Neuronal stem cell (in vitro differentiated cells): ENCODE measurements at regions not wholly inside any gene's neighbourhood (a gene's known extent, or its start where the extent isn't known, plus 50 kb on each side); places are given as distances from the start of the nearest gene placed in this dataset.

Source experiments
- DNase-seq: peaks from one replicate; pipeline ENCODE4 v3.0.0-alpha.2; 2013; ENCODE audit warnings: low spot score
- H2AFZ ChIP-seq: one replicate; pipeline ENCODE4 v1.6.1; 2013; ENCODE audit warnings: mild to moderate bottlenecking, low read length, inconsistent platforms
- H2AK5ac ChIP-seq: 2 replicates; pipeline ENCODE4 v1.6.1; 2013; ENCODE audit warnings: low read depth, mild to moderate bottlenecking, inconsistent platforms, low read length, moderate library complexity, mixed read lengths
- H2BK120ac ChIP-seq: 2 replicates; pipeline ENCODE4 v1.6.1; 2013; ENCODE audit warnings: low read depth, mild to moderate bottlenecking, inconsistent platforms, low read length, moderate library complexity, mixed read lengths
- H2BK12ac ChIP-seq: one replicate; pipeline ENCODE4 v1.6.1; 2013; ENCODE audit warnings: low read length, inconsistent platforms
- H2BK15ac ChIP-seq: 2 replicates; pipeline ENCODE4 v1.6.1; 2013; ENCODE audit warnings: mild to moderate bottlenecking, low read length, inconsistent platforms, mixed read lengths
- H2BK5ac ChIP-seq: one replicate; pipeline ENCODE4 v1.6.1; 2013; ENCODE audit warnings: inconsistent platforms, mild to moderate bottlenecking, low read length, moderate library complexity
- H3K14ac ChIP-seq: one replicate; pipeline ENCODE4 v1.6.1; 2013; ENCODE audit warnings: low read length, inconsistent platforms
- H3K18ac ChIP-seq: 2 replicates; pipeline ENCODE4 v1.6.1; 2013; ENCODE audit warnings: low read length, inconsistent platforms
- H3K23ac ChIP-seq: 2 replicates; pipeline ENCODE4 v1.6.1; 2013; ENCODE audit warnings: low read depth, mild to moderate bottlenecking, mixed read lengths, low read length, inconsistent platforms; ENCODE audit not compliant: poor library complexity
- H3K27ac ChIP-seq: replicated peaks from 3 replicates; pipeline ENCODE4 v1.5.1; 2013; ENCODE audit warnings: low read length, inconsistent platforms
- H3K27me3 ChIP-seq, 3 experiments: 2 replicates each; pipeline ENCODE4 v1.6.1; 2013; ENCODE audit warnings: low read length in 3 of 3, mild to moderate bottlenecking in 2 of 3, inconsistent platforms in 1 of 3, low read depth in 1 of 3, mixed read lengths in 1 of 3, moderate library complexity in 1 of 3; ENCODE audit not compliant: control insufficient read depth in 3 of 3, insufficient read depth in 3 of 3
- H3K36me3 ChIP-seq, 2 donors: replicated peaks in 1 of 2; 2 replicates each; pipeline ENCODE4 v1.6.1; 2013; ENCODE audit warnings: low read length in 2 of 2; ENCODE audit not compliant: control insufficient read depth in 2 of 2, insufficient read depth in 2 of 2
- H3K4ac ChIP-seq: 2 replicates; pipeline ENCODE4 v1.6.1; 2013; ENCODE audit warnings: inconsistent platforms, mild to moderate bottlenecking, low read length, moderate library complexity
- H3K4me1 ChIP-seq, 2 donors: 1 replicate in 1 of 2; 2 replicates in 1 of 2; pipeline ENCODE4 v1.6.1; 2013; ENCODE audit warnings: low read length in 2 of 2, low read depth in 1 of 2; ENCODE audit not compliant: control insufficient read depth in 2 of 2, insufficient read depth in 1 of 2
- H3K4me2 ChIP-seq: one replicate; pipeline ENCODE4 v1.6.1; 2013; ENCODE audit warnings: mild to moderate bottlenecking, low read length, inconsistent platforms; ENCODE audit not compliant: insufficient read depth, poor library complexity, severe bottlenecking
- H3K4me3 ChIP-seq, 2 donors: 2 replicates each; pipeline ENCODE4 v1.5.1; 2013; ENCODE audit warnings: low read length in 2 of 2, mild to moderate bottlenecking in 2 of 2, inconsistent platforms in 1 of 2, moderate library complexity in 1 of 2
- H3K79me1 ChIP-seq: one replicate; pipeline ENCODE4 v1.6.1; 2013; ENCODE audit warnings: low read depth, mild to moderate bottlenecking, inconsistent platforms, low read length, moderate library complexity
- H3K9ac ChIP-seq: one replicate; pipeline ENCODE4 v1.6.1; 2013; ENCODE audit warnings: mild to moderate bottlenecking, low read depth, low read length, inconsistent platforms; ENCODE audit not compliant: poor library complexity
- H3K9me3 ChIP-seq, 2 donors: replicated peaks in 1 of 2; 2 replicates each; pipeline versions ENCODE3 to v1.6.1; 2013; ENCODE audit warnings: low read length in 2 of 2, mild to moderate bottlenecking in 2 of 2, inconsistent platforms in 1 of 2, low read depth in 1 of 2, mixed read lengths in 1 of 2, moderate library complexity in 1 of 2; ENCODE audit not compliant: control insufficient read depth in 2 of 2, insufficient read depth in 1 of 2
- H4K8ac ChIP-seq: one replicate; pipeline ENCODE4 v1.6.1; 2013; ENCODE audit warnings: low read depth, mild to moderate bottlenecking, inconsistent platforms, low read length, moderate library complexity
- H4K91ac ChIP-seq: one replicate; pipeline ENCODE4 v1.6.1; 2013; ENCODE audit warnings: low read length, low read depth, mild to moderate bottlenecking, inconsistent platforms; ENCODE audit not compliant: poor library complexity
- WGBS, 2 donors: extraction: QIAGEN DNeasy Blood & Tissue Kit; methylation state at CpG; one replicate each; pipeline ENCODE4 v1.1.7; 2013; ENCODE audit warnings: missing lambda C conversion rate in 2 of 2, mixed read lengths in 1 of 2; ENCODE audit not compliant: insufficient read length in 2 of 2, insufficient replicate concordance in 1 of 2; ENCODE audit errors: extremely low coverage in 2 of 2; 5-methylcytosine and 5-hydroxymethylcytosine counted together

GRCh38 chr2:79320871-79321270 lies 161.3 kb upstream of the REG3A start:
- Histone ChIP-seq H2AFZ (no peak overlapping the region), H3K4ac (no peak overlapping the region), H3K4me2 (no peak overlapping the region), H3K9me3 (no peaks in the 10 kb centered on the region), H2AK5ac (no peak overlapping the region), H4K8ac (no peak overlapping the region), H3K4me3 (no peak overlapping the region), H3K27me3 (no peaks in the 10 kb centered on the region), H2BK12ac (no peak overlapping the region), H3K27ac (no peak overlapping the region), H3K4me1 (no peaks in the 10 kb centered on the region), H3K79me1 (no peaks in the 10 kb centered on the region), H3K18ac (no peak overlapping the region), H3K36me3 (no peaks in the 10 kb centered on the region), H3K23ac (no peak overlapping the region), H2BK120ac (no peak overlapping the region), H2BK15ac (no peak overlapping the region), H3K14ac (no peak overlapping the region), H2BK5ac (no peak overlapping the region), H3K9ac (no peak overlapping the region), H4K91ac (no peak overlapping the region)
- no CpG with 5 or more reads among the region's 1 CpG for WGBS, 2 donors
- DNase-seq: no peak

DNA sequence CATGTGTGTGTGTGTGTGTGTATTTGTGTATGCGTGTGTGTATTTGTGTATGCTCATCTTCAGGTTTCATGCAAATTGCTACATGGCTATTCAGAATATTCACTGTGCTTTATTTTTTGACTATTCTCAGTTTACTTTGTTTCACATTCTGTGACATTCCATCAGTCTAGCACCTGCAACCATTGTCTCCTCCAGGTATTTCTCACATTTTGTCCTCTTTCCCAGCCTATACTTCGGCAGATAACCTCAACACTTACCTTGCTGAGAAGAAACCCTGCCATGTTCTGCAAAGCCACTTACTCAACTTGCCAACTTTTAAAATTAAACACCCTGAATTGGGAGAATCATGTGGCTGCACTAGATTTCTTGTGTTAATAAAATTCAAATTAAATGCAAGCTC lies 135.4 kb upstream of the REG3A start:
- no peaks in the 10 kb centered on the region for H3K27me3 ChIP-seq

DNA sequence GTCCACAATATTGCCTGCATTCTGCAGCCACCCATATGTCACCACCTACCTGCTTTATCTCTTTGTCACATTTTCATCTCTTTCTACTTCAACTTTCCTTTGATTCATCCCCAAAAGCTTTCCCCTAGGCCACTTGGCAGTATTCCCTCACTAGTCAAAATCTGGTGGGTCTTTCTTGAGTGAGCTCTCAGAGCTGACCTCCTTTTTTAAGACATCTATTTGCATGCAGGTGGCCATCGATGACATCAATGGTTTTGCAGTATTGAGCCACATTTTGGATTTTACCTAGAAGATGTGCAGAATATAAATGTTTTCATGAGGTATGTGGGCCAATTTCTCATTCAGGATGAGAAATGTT lies 133.4 kb upstream of the REG3A start:
- Histone ChIP-seq H2BK12ac (no peak overlapping the region), H3K4me3 (no peak overlapping the region), H3K27ac (no peak overlapping the region), H3K4me2 (no peak overlapping the region), H3K9ac (no peak overlapping the region), H4K8ac (no peak overlapping the region), H3K23ac (no peak overlapping the region), H3K36me3 (no peaks in the 10 kb centered on the region), H3K14ac (no peak overlapping the region), H2BK15ac (no peak overlapping the region), H3K4me1 (no peaks in the 10 kb centered on the region), H3K9me3 (no peaks in the 10 kb centered on the region), H2BK120ac (no peak overlapping the region), H3K79me1 (no peaks in the 10 kb centered on the region), H3K4ac (no peak overlapping the region), H3K27me3 (no peaks in the 10 kb centered on the region), H4K91ac (no peak overlapping the region), H3K18ac (no peak overlapping the region), H2AFZ (no peak overlapping the region), H2BK5ac (no peak overlapping the region), H2AK5ac (no peak overlapping the region)
- no CpG with 5 or more reads among the region's 1 CpG for WGBS, 2 donors
- DNase-seq: no peak

More for the DNA sequence above, 135.4 kb upstream of the REG3A start:
- Histone ChIP-seq H3K36me3 (no peaks in the 10 kb centered on the region), H3K14ac (no peak overlapping the region), H2BK120ac (no peak overlapping the region), H3K18ac (no peak overlapping the region), H2BK12ac (no peak overlapping the region), H4K8ac (no peak overlapping the region), H3K27ac (no peak overlapping the region), H4K91ac (no peak overlapping the region), H3K4me2 (no peak overlapping the region), H3K4ac (no peak overlapping the region), H3K79me1 (no peaks in the 10 kb centered on the region), H3K4me1 (no peaks in the 10 kb centered on the region), H3K9me3 (no peaks in the 10 kb centered on the region), H2AFZ (no peak overlapping the region), H3K23ac (no peak overlapping the region), H2BK15ac (no peak overlapping the region), H2BK5ac (no peak overlapping the region), H3K9ac (no peak overlapping the region), H2AK5ac (no peak overlapping the region), H3K4me3 (no peak overlapping the region)
- DNase-seq: no peak
- WGBS, 2 donors: no CpG with 5 or more reads among the region's 2 CpGs

DNA sequence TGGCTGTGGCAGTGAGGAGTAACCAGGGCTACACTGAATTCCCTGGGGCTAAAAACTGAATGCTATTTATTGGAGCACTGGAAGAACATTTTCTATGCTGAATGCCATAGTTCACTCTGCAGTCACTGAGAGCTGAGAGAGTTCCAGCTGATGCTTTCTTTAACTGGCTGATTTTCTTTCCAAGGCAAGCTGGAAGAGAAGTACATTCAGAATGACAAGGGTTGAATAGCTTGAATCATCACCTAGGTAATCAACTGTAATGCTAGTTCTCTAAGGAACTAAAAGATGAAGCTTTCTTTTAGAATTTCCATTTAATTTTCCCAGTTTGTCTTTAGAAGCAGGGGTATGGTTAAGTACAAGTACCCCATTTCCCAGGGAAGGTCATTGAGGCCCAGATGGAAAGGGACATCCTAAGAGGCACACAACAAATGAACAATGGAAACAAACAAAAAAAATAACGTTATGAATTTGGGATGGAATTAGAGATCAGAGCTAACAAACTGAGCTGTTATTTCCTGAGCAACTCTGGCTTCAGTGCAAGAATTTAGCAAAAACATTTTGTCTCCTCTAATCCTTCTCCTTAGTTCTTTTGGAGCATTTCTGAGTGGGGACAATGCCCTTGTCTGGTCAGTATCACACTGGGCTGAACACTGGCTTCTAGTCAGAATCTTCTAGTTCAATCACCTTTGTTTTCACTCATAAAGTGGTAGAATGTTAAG lies 132.8 kb upstream of the REG3A start:
- Histone ChIP-seq H3K18ac (no peak overlapping the region), H3K9me3 (no peaks in the 10 kb centered on the region), H2BK5ac (no peak overlapping the region), H3K23ac (no peak overlapping the region), H3K27me3 (no peaks in the 10 kb centered on the region), H3K14ac (no peak overlapping the region), H3K79me1 (no peaks in the 10 kb centered on the region), H4K91ac (no peak overlapping the region), H2AFZ (no peak overlapping the region), H3K4me2 (no peak overlapping the region), H2BK120ac (no peak overlapping the region), H2BK12ac (no peak overlapping the region), H3K4ac (no peak overlapping the region), H3K4me3 (no peak overlapping the region), H2BK15ac (no peak overlapping the region), H3K4me1 (no peaks in the 10 kb centered on the region), H2AK5ac (no peak overlapping the region), H4K8ac (no peak overlapping the region), H3K27ac (no peak overlapping the region), H3K9ac (no peak overlapping the region), H3K36me3 (no peaks in the 10 kb centered on the region)
- DNase-seq: no peak
- no CpG with 5 or more reads among the region's 1 CpG for WGBS, 2 donors
